ENCODE measurements at regions not wholly inside any gene's neighbourhood (a gene's known extent, or its start where the extent isn't known, plus 50 kb on each side); places are given as distances from the start of the nearest gene placed in this dataset.
"Not testable (repeated sequence)": the region's sequence is repeated elsewhere in the genome, so short reads cannot be mapped to it uniquely, and the experiment has no call there.

DNA sequence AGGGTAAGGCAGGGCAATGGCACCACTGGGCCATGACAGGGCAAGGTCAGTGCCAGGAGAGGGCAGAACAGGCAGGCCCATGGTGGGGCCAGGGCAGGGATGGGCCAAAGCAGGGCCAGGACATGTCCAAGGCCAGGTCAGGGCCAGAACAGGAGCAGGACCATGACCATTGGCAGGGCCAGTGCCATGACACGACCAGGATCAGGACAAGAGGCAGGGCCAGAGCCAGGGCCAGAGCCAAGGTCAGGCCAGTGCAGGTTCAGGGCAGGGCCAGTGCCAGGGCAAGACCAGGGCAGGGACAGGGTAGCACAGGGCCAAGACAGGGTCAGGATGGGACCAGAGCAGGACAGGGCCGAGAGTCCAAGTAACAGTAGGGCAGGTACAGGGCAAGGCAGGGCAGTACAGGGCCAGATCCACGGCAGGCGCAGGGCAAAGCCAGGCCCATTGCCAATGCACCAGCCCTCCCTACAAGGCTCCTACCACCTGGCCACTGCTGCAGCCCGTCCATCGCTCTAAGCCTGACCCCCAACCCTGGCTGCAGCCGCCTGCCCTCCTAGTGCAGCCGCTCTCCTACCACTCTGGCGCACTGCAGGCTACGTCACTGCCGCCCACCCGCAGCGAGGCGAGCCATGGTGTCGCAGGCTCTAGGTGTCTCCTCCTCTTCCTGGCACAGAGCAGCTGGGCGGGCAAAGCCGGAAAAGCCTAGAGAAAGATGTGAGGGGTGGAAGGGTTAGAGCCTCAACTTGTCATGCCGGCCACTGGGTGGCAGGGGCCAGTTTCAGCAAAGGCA, 2876.3 kb downstream of the RPIA start:
- not testable (repeated sequence) for TF ChIP-seq TEAD4 (CRISPR knock-in tag; IDR thresholded peaks at IDR 0.05); SP1 (CRISPR knock-in tag; conservative IDR thresholded peaks at IDR 0.05)

Data from WTC11 (cell line).